ENCODE measurements at regions not wholly inside any gene's neighbourhood (a gene's known extent, or its start where the extent isn't known, plus 50 kb on each side); places are given as distances from the start of the nearest gene placed in this dataset.

GRCh38 chr12:31783556-31783955 is 54.7 kb upstream of the AMN1 start:
- no peak for DNase-seq
- H2BK20ac ChIP-seq (ENCODE audit: low read depth, low read length, poor library complexity, severe bottlenecking), result no peak overlapping the region
- H3K27ac Mint-ChIP-seq, result no peak overlapping the region
- no peaks in the 10 kb centered on the region for H3K36me3 Mint-ChIP-seq (ENCODE audit: insufficient read depth in 1 of 3, low read depth in 3 of 3)
- no peaks in the 10 kb centered on the region for H3K79me2 ChIP-seq (ENCODE audit: insufficient read depth, low read length)
- H3K9me3 Mint-ChIP-seq, result no peaks in the 10 kb centered on the region
- H2BK5ac ChIP-seq (ENCODE audit: insufficient read length, low read length), result no peak overlapping the region
- H3K27me3 ChIP-seq (ENCODE audit: insufficient read depth, low read length), result no peaks in the 10 kb centered on the region
- no peak overlapping the region for H3K4me2 ChIP-seq (ENCODE audit: insufficient read depth, insufficient read length, low read length)
- H3K23me2 ChIP-seq (ENCODE audit: insufficient read length, low read depth, low read length, poor library complexity, severe bottlenecking), result no peaks in the 10 kb centered on the region
- H3T11ph ChIP-seq (ENCODE audit: low read length), result no peak overlapping the region
- H3K9ac ChIP-seq (ENCODE audit: extremely low read depth, insufficient read length, low read length), result no peak overlapping the region
- H3K18ac ChIP-seq (ENCODE audit: insufficient read length, low read depth, low read length), result no peak overlapping the region
- TF ChIP-seq CTCF (conservative IDR thresholded peaks at IDR 0.05), result no peak
- no peaks in the 10 kb centered on the region for H3K4me1 ChIP-seq (ENCODE audit: insufficient read depth, low read length)
- H3K56ac ChIP-seq (ENCODE audit: insufficient read length, low read depth, low read length), result no peak overlapping the region
- no peaks in the 10 kb centered on the region for H3K79me1 ChIP-seq (ENCODE audit: insufficient read depth, low read depth, low read length, poor library complexity, severe bottlenecking)
- no peak overlapping the region for H2BK12ac ChIP-seq (ENCODE audit: insufficient read length, low read depth, low read length)
- no peak overlapping the region for H3K23ac ChIP-seq (ENCODE audit: insufficient read length, low read depth, low read length)
- no peak overlapping the region for H4K8ac ChIP-seq (replicated peaks; ENCODE audit: insufficient read length, low read depth, low read length)
- no peak overlapping the region for H3K4me3 Mint-ChIP-seq
- no peak overlapping the region for H4K91ac ChIP-seq (ENCODE audit: insufficient read length, low read depth, low read length)
- no peak overlapping the region for H2AFZ ChIP-seq (ENCODE audit: low read length)
- no peak overlapping the region for H3K14ac ChIP-seq (ENCODE audit: insufficient read depth, low read length)
- no peak overlapping the region for H2BK15ac ChIP-seq (ENCODE audit: low read depth, low read length)
- WGBS (ENCODE audit: extremely low coverage, insufficient read length, low lambda C conversion rate), result no CpG with 5 or more reads among the region's 1 CpG
- H2BK120ac ChIP-seq (ENCODE audit: low read depth, low read length, poor library complexity, severe bottlenecking), result no peak overlapping the region
- H3K4ac ChIP-seq (ENCODE audit: low read depth, low read length), result no peak overlapping the region
- no peaks in the 10 kb centered on the region for H4K20me1 ChIP-seq (ENCODE audit: control insufficient read depth, insufficient read depth, insufficient read length)
- no peak overlapping the region for H3K27ac ChIP-seq (ENCODE audit: insufficient read length, low read depth, low read length)
- H2AK5ac ChIP-seq (ENCODE audit: insufficient read length, low read length), result no peak overlapping the region
- peaks cover 5 to 9% of the 10 kb centered on the region in 2 experiments for H3K4me1 Mint-ChIP-seq
- H4K5ac ChIP-seq (ENCODE audit: insufficient read length, low read depth, low read length), result no peak overlapping the region
- no peaks in the 10 kb centered on the region for H3K9me3 ChIP-seq (ENCODE audit: control insufficient read depth, low read depth, low read length)
- no peaks in the 10 kb centered on the region; the same call in 1 of the 2 replicates for H3K27me3 Mint-ChIP-seq (ENCODE audit: low read depth)
